OCI-LY3 (cell line): ENCODE measurements at regions not wholly inside any gene's neighbourhood (a gene's known extent, or its start where the extent isn't known, plus 50 kb on each side); places are given as distances from the start of the nearest gene placed in this dataset.

Experiments
- H2AFZ ChIP-seq: fragments of 200-600, 300-600 bp; shearing (Covaris generic); 2 replicates; pipeline ENCODE4 v1.6.0; 2014; ENCODE audit warnings: antibody characterized with exemption, low read depth, low read length
- H3K27ac ChIP-seq: fragments of 200-600, 300-600 bp; sonication (generic); 2 replicates; pipeline ENCODE4 v1.5.1; 2014; ENCODE audit warnings: mild to moderate bottlenecking, low read length, moderate library complexity, mixed read lengths
- H3K27me3 ChIP-seq: fragments of 200-600, 300-600 bp; sonication (generic); 2 replicates; pipeline ENCODE4 v1.6.1; 2014; ENCODE audit warnings: low read depth, low read length, mixed read lengths
- H3K36me3 ChIP-seq: fragments of 200-600, 300-600 bp; sonication (generic); replicated peaks from 2 replicates; pipeline ENCODE3; 2014; ENCODE audit warnings: low read depth, low read length, mixed read lengths
- H3K4me1 ChIP-seq: fragments of 300-600, 200-600 bp; sonication (generic); 2 replicates; pipeline ENCODE4 v1.6.1; 2014; ENCODE audit warnings: low read length, mixed read lengths
- H3K4me2 ChIP-seq: fragments of 200-600, 300-600 bp; sonication (generic); 2 replicates; pipeline ENCODE4 v1.6.1; 2014; ENCODE audit warnings: low read length, mixed read lengths
- H3K4me3 ChIP-seq: fragments of 300-600, 200-600 bp; sonication (generic); 2 replicates; pipeline ENCODE4 v1.5.1; 2014; ENCODE audit warnings: antibody characterized with exemption, mild to moderate bottlenecking, low read length, moderate library complexity
- H3K79me2 ChIP-seq: fragments of 300-600, 200-600 bp; shearing (Covaris generic); 2 replicates; pipeline ENCODE4 v1.6.1; 2014; ENCODE audit warnings: mild to moderate bottlenecking, low read length, mixed read lengths
- H3K9ac ChIP-seq: fragments of 300-600, 200-600 bp; shearing (Covaris generic); 2 replicates; pipeline ENCODE4 v1.6.0; 2014; ENCODE audit warnings: mild to moderate bottlenecking, low read length, moderate library complexity
- H3K9me3 ChIP-seq: fragments of 200-600, 300-600 bp; shearing (Covaris generic); 2 replicates; pipeline ENCODE4 v1.6.1; 2014; ENCODE audit warnings: low read length, mixed read lengths; ENCODE audit not compliant: insufficient read depth
- H4K20me1 ChIP-seq: fragments of 200-600, 300-600 bp; sonication (generic); 2 replicates; pipeline ENCODE4 v1.6.1; 2016; ENCODE audit warnings: low read length, mixed read lengths; ENCODE audit not compliant: insufficient read depth
- CTCF ChIP-seq: fragments of 200-600, 300-600 bp; sonication (generic); IDR thresholded peaks from 2 replicates; pipeline ENCODE4 v1.5.1; 2014; ENCODE audit warnings: antibody characterized with exemption, low read length, low read depth
- EZH2phosphoT487 ChIP-seq: fragments of 200-600 bp; shearing (Covaris generic); IDR thresholded peaks from 2 replicates; pipeline ENCODE4 v1.6.1; 2018; ENCODE audit warnings: antibody characterized with exemption, mixed run types, low read depth

GRCh38 chr1:182261655-182262054 lies 129.9 kb downstream of the GLUL start:
- Histone ChIP-seq H3K9ac (no peak overlapping the region), H3K27ac (no peak overlapping the region), H3K36me3 (no peaks in the 10 kb centered on the region), H3K4me1 (no peaks in the 10 kb centered on the region), H3K4me2 (no peak overlapping the region), H3K79me2 (no peaks in the 10 kb centered on the region), H3K9me3 (no peaks in the 10 kb centered on the region), H2AFZ (no peak overlapping the region), H3K4me3 (no peak overlapping the region), H3K27me3 (peaks cover 7% of the 10 kb centered on the region; the same call in 1 of the 2 replicates), H4K20me1 (no peaks in the 10 kb centered on the region)
- TF ChIP-seq CTCF (no peak), EZH2phosphoT487 (no peak)

DNA sequence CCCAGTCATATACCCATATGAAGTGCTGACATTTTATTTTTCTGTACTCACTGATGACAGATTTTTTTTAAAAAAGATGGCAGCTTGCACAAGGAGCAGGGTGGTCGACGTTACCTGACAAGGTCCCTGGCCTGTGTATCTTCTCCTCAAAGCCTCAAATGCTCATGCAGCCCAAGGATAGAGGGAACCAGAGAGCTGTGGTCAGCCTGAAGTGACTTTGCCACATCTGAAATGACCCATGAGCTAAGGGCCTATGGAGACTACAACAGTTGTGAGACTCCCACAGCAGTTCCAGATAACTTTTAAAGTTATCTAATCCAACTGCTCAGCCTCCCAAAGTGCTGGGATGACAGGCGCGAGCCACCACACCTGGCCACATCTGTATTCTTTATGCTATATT lies 131.1 kb downstream of the GLUL start:
- Histone ChIP-seq H3K27ac (no peak overlapping the region), H3K79me2 (no peaks in the 10 kb centered on the region), H2AFZ (no peak overlapping the region), H3K4me3 (no peak overlapping the region), H3K4me1 (no peaks in the 10 kb centered on the region), H3K9me3 (no peaks in the 10 kb centered on the region), H3K4me2 (no peak overlapping the region), H3K27me3 (peaks cover 6% of the 10 kb centered on the region; the same call in 1 of the 2 replicates), H3K9ac (no peak overlapping the region), H3K36me3 (no peaks in the 10 kb centered on the region), H4K20me1 (no peaks in the 10 kb centered on the region)
- TF ChIP-seq EZH2phosphoT487 (no peak), CTCF (no peak)

- Histone ChIP-seq H3K4me1 (no peaks in the 10 kb centered on the region), H3K9ac (no peak overlapping the region), H3K4me3 (no peak overlapping the region), H2AFZ (no peak overlapping the region), H3K4me2 (no peak overlapping the region), H3K79me2 (no peaks in the 10 kb centered on the region), H4K20me1 (no peaks in the 10 kb centered on the region), H3K9me3 (no peaks in the 10 kb centered on the region), H3K27ac (no peak overlapping the region), H3K27me3 (peaks cover 6% of the 10 kb centered on the region; the same call in 1 of the 2 replicates), H3K36me3 (no peaks in the 10 kb centered on the region)
- TF ChIP-seq CTCF, result no peak
Measured at GRCh38 chr1:182259968-182260367, 131.6 kb downstream of the GLUL start.

DNA sequence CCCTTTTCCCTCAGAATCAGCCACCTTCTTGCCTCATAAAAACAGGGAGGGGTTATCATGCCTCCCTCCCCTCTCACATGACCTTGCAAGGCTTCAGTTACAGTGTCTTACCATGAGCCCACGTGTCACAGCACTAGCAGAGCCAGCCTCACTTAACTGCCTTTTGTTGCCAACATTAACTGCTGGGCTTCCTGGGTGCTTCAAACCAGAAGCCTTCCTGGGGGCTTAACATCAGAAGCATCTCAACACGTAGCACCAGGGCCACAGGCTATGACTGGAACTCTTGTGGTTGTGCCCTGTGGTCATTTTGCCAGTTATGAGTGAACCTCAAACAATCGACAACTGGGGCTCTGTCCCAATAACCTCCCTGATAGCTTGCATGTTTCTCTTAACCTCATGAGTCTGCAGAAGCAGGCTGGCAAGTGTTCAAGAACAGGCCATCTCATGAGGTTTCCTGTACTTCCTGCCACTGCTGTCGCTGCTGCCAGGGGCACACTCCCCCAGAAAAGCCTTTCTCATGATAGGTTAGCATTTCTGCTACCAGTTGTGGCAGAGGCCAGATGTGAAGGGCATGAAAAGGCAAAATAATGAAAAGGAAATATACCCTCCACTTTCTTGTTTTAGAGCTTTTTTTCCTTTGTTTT lies 132.2 kb downstream of the GLUL start:
- TF ChIP-seq EZH2phosphoT487 (no peak), CTCF (no peak)
- H3K9ac ChIP-seq, result no peak overlapping the region
- no peaks in the 10 kb centered on the region for H3K9me3 ChIP-seq
- H3K27ac ChIP-seq, result no peak overlapping the region
- H2AFZ ChIP-seq, result no peak overlapping the region
- H3K36me3 ChIP-seq, result no peaks in the 10 kb centered on the region
- no peak overlapping the region for H3K4me2 ChIP-seq
- H4K20me1 ChIP-seq, result no peaks in the 10 kb centered on the region
- no peak overlapping the region for H3K4me3 ChIP-seq
- H3K79me2 ChIP-seq, result no peaks in the 10 kb centered on the region
- peaks cover 6% of the 10 kb centered on the region; the same call in 1 of the 2 replicates for H3K27me3 ChIP-seq
- no peaks in the 10 kb centered on the region for H3K4me1 ChIP-seq
